SK-N-DZ (cell line): ENCODE measurements at regions not wholly inside any gene's neighbourhood (a gene's known extent, or its start where the extent isn't known, plus 50 kb on each side); places are given as distances from the start of the nearest gene placed in this dataset.

Experiments
- DNase-seq: peaks from one replicate; pipeline ENCODE4 v3.0.0-alpha.2; 2015; ENCODE audit warnings: low spot score

- DNase-seq, result no peak
Observed at GRCh38 chr1:98482611-98483010, 178.9 kb upstream of the SNX7 start.

DNA sequence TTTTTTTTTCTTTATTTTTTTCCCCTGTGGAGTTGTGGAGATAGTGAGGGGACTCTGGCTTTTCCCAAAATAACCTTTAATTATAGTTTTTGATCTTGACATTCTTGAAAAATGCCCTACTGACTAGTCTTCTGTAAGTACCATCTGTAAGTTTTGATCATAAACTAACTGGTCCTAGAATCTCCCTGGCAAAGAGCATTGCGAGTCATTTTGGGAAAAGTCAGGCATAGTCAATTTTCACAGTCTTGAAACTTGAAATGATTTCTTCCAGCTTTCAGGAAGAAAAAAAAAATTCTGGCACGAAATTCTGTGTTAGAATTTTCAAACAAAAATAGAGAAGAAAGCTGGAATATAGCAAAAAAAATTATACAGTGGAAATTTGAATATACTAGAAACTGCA lies 181.2 kb upstream of the SNX7 start:
- no peak for DNase-seq

GRCh38 chr1:98478121-98478520 lies 183.4 kb upstream of the SNX7 start:
- peak; percentile 4 for DNase-seq

DNA sequence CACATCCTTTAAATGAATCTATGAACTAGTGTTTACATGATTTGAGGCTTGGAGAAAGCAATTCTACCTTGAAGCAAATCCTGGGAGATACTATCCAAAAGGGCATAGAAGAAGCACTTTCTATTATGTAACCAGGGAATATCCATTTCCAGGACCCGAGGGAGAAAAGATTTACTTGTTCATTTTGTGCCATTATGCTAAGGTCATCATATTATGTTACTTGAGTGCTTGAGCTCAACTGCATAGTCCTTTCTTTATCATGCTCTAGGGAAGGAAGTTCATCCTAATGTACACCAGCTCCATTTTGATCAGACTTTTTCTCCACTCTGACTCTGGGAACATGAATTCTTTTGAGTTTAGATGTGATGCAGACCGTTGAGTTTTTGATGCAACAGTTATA lies 188.6 kb upstream of the SNX7 start:
- no peak for DNase-seq

- no peak for DNase-seq
Observed at GRCh38 chr1:98471633-98472032, 189.9 kb upstream of the SNX7 start.

- peak; percentile 52 for DNase-seq
Observed at GRCh38 chr1:98468111-98468717, 193.3 kb upstream of the SNX7 start.

- no peak for DNase-seq
Observed at GRCh38 chr1:98467586-98467985, 193.9 kb upstream of the SNX7 start.

DNA sequence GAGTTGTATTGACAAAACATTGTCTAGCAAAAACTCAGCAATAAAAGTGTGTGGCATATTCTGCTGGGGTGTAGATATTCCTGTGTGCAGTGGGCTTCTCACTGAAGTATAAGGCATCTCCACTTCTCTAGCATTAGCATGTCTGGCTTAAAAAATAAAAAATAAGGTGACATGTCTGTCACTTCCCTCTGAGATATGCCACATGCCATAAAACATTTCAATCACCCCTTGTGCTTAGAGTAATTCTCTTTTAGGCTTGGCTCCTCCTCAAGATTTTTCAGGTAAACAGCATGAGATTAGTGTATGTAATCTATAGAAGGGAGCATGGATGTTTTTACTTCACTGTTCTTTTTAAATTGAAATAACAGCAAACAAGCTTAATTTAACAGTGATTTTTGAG lies 194.4 kb upstream of the SNX7 start:
- DNase-seq, result no peak

- DNase-seq, result no peak
Observed at GRCh38 chr1:98461873-98462385, 199.6 kb upstream of the SNX7 start.

DNA sequence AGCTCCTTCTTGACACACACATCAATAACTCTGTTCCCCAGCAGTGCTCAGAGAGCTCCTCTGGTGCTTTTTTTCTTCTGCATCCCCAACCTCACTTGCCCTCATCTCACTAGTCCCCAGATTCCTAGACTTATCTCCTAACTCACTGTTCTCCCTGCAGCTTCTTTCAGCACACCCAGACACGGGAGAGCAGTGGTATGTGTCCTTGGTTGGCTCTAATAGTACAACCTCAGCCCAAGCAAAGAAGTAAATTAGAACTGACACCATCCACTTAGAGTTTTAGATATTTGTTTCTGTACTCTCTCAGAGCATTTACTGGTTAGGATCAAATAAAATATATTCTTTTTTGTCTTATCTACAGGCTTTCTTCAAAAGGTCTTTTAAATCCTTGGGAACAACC lies 201.4 kb upstream of the SNX7 start:
- DNase-seq, result no peak

- DNase-seq, result no peak
Observed at GRCh38 chr1:98459486-98459870, 202.0 kb upstream of the SNX7 start.

- no peak for DNase-seq
Observed at GRCh38 chr1:98458511-98459485, 202.7 kb upstream of the SNX7 start.

GRCh38 chr1:98457248-98457647 lies 204.3 kb upstream of the SNX7 start:
- DNase-seq, result no peak

GRCh38 chr1:98454666-98455065 lies 206.9 kb upstream of the SNX7 start:
- no peak for DNase-seq

DNA sequence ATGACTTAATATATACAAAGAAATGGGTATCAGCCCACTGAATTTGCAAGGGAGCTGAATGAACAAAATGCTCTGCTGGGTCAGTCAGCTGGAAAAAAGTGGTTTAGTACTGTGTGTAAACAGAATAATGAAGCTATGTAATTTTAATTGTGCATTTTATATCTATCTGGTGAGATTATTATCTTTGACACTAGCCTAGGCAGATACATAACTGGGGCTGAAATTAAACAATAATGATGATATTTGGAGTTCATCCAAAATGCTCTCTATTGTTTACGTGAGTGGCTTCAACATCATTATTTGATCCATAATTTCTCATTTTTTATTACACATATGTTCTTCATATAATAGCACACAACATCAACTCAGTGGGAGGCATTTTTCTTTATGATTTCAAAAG lies 208.5 kb upstream of the SNX7 start:
- DNase-seq, result no peak

GRCh38 chr1:98452162-98452561 lies 209.4 kb upstream of the SNX7 start:
- DNase-seq, result peak; percentile 57

- DNase-seq, result no peak
Observed at GRCh38 chr1:98441281-98441680, 220.2 kb upstream of the SNX7 start.

DNA sequence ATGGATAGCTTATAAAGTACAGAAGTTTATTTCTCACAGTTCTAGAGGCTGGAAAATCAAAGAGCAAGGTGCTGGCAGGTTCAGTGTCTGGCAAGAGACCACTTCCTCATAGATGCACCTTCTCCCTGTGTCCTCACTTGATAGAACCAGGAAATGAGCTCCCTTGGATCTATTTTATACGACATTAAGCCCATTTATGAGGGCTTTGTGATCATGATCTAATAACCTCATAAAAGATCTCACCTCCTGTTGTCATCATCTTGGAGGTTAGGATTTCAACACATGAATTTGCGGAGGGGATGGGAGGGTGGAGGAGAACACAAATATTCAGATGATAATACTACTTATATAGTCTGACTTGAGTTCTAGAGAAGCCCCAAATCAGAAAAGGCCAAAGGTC lies 222.1 kb upstream of the SNX7 start:
- no peak for DNase-seq

GRCh38 chr1:98437540-98437939 lies 224.0 kb upstream of the SNX7 start:
- no peak for DNase-seq

DNA sequence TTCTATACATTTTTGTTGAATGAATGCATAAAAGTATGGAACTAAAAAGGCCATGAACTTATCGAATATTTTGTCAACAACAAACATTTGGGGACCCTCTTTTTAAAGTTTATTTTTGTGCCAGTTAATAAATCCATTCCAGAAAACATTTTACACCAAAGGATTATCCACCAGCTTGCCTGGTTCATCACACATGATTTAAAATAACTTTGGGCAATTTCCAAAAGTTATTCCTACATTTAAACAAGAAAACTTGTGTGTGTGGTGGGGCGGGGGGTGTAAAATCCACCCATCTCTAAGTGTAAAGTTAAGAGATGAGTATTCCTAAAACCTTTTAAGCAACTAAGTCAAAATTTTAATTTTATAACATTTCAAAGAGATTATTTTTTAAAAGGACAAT lies 224.5 kb upstream of the SNX7 start:
- no peak for DNase-seq

GRCh38 chr1:98429965-98430443 lies 231.5 kb upstream of the SNX7 start:
- no peak for DNase-seq

- DNase-seq, result no peak
Observed at GRCh38 chr1:98428864-98429263, 232.7 kb upstream of the SNX7 start.

- no peak for DNase-seq
Observed at GRCh38 chr1:98427664-98428063, 233.9 kb upstream of the SNX7 start.
